Breast epithelium (tissue), 4 donors: ENCODE measurements at regions not wholly inside any gene's neighbourhood (a gene's known extent, or its start where the extent isn't known, plus 50 kb on each side); places are given as distances from the start of the nearest gene placed in this dataset.

Source experiments
- DNase-seq, 2 donors: peaks; one replicate each; pipeline ENCODE4 v3.0.0-alpha.2; 2019; ENCODE audit warnings: low spot score in 2 of 2
- H3K27ac ChIP-seq, 2 donors: fragments of 200-600 bp; sonication (generic) in 1 of 2; one replicate each; pipeline ENCODE4 v1.5.1; 2016 to 2019; ENCODE audit warnings: mild to moderate bottlenecking in 1 of 2
- H3K27me3 ChIP-seq, 2 donors: fragments of 200-600 bp; sonication (generic) in 1 of 2; one replicate each; pipeline versions ENCODE4 v1.5.1 to v1.6.0; 2017 to 2019; ENCODE audit warnings: control low read depth in 1 of 2, mild to moderate bottlenecking in 1 of 2
- H3K36me3 ChIP-seq: fragments of 200-600 bp; one replicate; pipeline ENCODE4 v1.5.1; 2019
- H3K4me1 ChIP-seq, 2 donors: fragments of 200-600 bp; sonication (generic); one replicate each; pipeline ENCODE4 v1.5.1; 2016 to 2019; ENCODE audit warnings: control low read depth in 1 of 2
- H3K4me3 ChIP-seq, 3 donors: fragments of 200-600 bp; sonication (generic); 1 replicate in 2 of 3; 2 replicates in 1 of 3; pipeline ENCODE4 v1.5.1; 2016 to 2019; ENCODE audit warnings: mild to moderate bottlenecking in 3 of 3, moderate library complexity in 2 of 3
- H3K9me3 ChIP-seq, 2 donors: fragments of 200-600 bp; sonication (generic) in 1 of 2; one replicate each; pipeline ENCODE4 v1.5.1; 2016 to 2019; ENCODE audit warnings: control low read depth in 1 of 2
- POLR2A ChIP-seq: fragments of 450-650 bp; IDR thresholded peaks from one replicate; pipeline ENCODE4 v1.6.1; 2016; ENCODE audit warnings: antibody characterized with exemption, mild to moderate bottlenecking, moderate library complexity
- POLR2AphosphoS5 ChIP-seq, 3 donors: sonication (generic); formaldehyde crosslinking; IDR thresholded peaks; one replicate each; pipeline ENCODE4 v1.6.1; 2017; ENCODE audit warnings: antibody characterized with exemption in 3 of 3
- intact Hi-C: fragments of 100-400 bp; cut with DNase I; formaldehyde crosslinking; loops from one replicate; pipeline ENCODE4 v1.15.1; 2023; ENCODE audit warnings: low total_unique reads
- TF ChIP-seq, protein P1 (sequence below), 3 donors: fragments of 450-650 bp; IDR thresholded peaks; one replicate each; pipeline ENCODE4 v1.5.1; 2016 to 2017; ENCODE audit warnings: antibody characterized with exemption in 3 of 3, mild to moderate bottlenecking in 3 of 3, moderate library complexity in 3 of 3

DNA sequence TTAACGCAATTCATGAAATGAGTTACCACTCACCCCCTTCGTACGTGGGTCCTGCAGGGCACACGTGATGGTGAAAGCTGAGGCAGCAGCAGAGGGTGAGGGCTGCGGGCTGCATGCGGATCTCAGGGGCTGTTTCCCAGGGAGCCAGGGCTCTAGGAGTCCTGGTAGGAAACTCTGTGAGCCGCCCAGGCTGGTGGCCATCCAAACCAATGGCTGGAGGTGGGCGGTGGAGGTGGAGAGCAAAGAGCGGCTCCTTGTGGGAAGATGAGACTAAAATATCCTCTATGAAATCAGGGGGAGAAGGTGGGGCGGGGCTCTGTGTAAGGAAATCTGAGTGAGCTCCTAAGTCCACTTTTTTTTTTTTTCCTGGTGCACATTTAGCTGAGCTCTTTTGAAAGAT lies 120.1 kb upstream of the SLC1A4 start:
- TF ChIP-seq POLR2A: no peak
- TF ChIP-seq, protein P1, sequence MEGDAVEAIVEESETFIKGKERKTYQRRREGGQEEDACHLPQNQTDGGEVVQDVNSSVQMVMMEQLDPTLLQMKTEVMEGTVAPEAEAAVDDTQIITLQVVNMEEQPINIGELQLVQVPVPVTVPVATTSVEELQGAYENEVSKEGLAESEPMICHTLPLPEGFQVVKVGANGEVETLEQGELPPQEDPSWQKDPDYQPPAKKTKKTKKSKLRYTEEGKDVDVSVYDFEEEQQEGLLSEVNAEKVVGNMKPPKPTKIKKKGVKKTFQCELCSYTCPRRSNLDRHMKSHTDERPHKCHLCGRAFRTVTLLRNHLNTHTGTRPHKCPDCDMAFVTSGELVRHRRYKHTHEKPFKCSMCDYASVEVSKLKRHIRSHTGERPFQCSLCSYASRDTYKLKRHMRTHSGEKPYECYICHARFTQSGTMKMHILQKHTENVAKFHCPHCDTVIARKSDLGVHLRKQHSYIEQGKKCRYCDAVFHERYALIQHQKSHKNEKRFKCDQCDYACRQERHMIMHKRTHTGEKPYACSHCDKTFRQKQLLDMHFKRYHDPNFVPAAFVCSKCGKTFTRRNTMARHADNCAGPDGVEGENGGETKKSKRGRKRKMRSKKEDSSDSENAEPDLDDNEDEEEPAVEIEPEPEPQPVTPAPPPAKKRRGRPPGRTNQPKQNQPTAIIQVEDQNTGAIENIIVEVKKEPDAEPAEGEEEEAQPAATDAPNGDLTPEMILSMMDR (IDR thresholded peaks at IDR 0.05): no peak
- no peak for TF ChIP-seq POLR2AphosphoS5 (IDR thresholded peaks at IDR 0.05)
- H3K27me3 ChIP-seq: no peaks in the 10 kb centered on the region
- intact Hi-C loops: loop anchor here (5.0 to 10.0 kb wide), 3 partner anchors 217 to 534 kb away; partner anchors contain the start of gene SERTAD2
- H3K9me3 ChIP-seq: no peaks in the 10 kb centered on the region
- peaks cover 0 to 7% of the 10 kb centered on the region in 2 donors for H3K4me1 ChIP-seq
- no peaks in the 10 kb centered on the region for H3K36me3 ChIP-seq
- H3K27ac ChIP-seq: no peak overlapping the region
- H3K4me3 ChIP-seq: no peak overlapping the region
- DNase-seq: no peak

DNA sequence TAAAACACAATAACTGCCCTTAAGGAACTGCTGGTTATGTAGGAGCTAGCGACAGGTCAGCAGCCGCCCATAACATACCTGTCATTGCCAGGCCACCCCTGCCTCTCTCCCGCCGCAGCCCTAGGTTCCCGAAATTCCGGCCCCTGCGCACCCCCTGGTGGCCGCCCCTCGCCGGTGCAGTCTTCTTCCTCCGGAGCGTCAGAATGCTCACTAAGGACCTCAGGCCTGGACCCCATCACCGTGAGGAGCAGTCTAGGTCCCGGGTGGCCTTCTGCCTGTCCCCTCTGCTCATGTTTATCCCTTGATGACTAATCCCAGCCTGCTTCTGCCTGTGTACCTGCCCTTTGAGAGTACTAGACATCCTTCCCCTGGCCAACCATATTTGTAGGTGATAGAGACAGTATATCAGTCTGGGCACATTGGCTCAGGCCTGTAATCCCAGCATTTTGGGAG lies 115.7 kb upstream of the SLC1A4 start:
- Histone ChIP-seq H3K27me3 (no peaks in the 10 kb centered on the region), H3K36me3 (no peaks in the 10 kb centered on the region), H3K27ac (peak overlapping the region in 1 of 2 donors; percentile 9), H3K4me1 (no peaks in the 10 kb centered on the region), H3K4me3 (peak overlapping the region; percentile 5 to 55 (median 20)), H3K9me3 (no peaks in the 10 kb centered on the region)
- no peak for TF ChIP-seq POLR2AphosphoS5 (IDR thresholded peaks at IDR 0.05)
- TF ChIP-seq, protein P1 (IDR thresholded peaks at IDR 0.05): peak; percentile 95 to 96 (median 96)
- no peak for TF ChIP-seq POLR2A
- intact Hi-C loops: loop anchor here (10.0 kb wide), 1 partner anchor 269 kb away; no protein-coding TSS in a partner anchor
- peak; percentile 52 to 84 for DNase-seq

DNA sequence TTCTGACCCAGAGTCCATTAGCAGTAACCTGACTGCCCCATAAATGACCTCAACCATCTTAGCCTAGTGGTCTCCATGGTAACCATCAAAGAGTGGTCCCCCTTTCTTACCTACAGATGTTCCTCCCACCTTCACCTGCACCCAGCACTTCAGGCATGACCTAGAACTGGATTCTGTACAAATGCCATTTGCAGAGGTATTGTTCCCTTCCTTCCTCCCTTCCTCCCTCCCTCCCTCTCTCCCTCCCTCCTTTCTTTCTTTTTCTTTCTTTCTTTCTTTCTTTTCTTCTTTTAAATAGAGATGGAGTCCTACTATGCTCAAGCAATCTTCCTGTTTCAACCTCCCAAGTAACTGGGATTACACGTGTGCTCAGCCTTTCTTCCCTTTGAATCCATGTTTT lies 114.6 kb upstream of the SLC1A4 start:
- no peaks in the 10 kb centered on the region for H3K27me3 ChIP-seq
- no peak for TF ChIP-seq POLR2A
- DNase-seq: no peak
- H3K9me3 ChIP-seq: no peaks in the 10 kb centered on the region
- no peaks in the 10 kb centered on the region for H3K4me1 ChIP-seq
- intact Hi-C loops: loop anchor here (10.0 kb wide), 1 partner anchor 270 kb away; no protein-coding TSS in a partner anchor
- no peak overlapping the region for H3K4me3 ChIP-seq
- no peaks in the 10 kb centered on the region for H3K36me3 ChIP-seq
- H3K27ac ChIP-seq: no peak overlapping the region

DNA sequence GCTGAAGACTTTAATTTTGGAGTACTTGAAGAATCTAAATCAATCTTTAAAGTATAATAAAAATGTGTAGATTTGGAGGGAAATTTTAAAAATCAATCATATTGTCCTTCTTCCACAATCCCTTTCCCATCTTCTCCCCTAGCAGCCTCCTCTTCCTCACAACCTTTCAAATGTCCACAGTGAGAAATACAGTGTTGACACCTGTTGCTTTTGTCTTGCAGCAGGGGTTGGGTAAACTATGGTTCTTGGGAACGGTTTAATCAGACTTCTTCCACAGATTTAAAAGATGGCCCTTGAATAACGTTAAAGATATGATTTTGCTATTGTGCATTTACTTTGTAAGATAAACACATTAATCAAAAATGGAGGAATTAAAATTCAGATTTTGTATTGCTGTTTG lies 113.8 kb upstream of the SLC1A4 start:
- Histone ChIP-seq H3K27ac (no peak overlapping the region), H3K27me3 (no peaks in the 10 kb centered on the region), H3K4me1 (no peaks in the 10 kb centered on the region), H3K36me3 (no peaks in the 10 kb centered on the region), H3K9me3 (no peaks in the 10 kb centered on the region), H3K4me3 (no peak overlapping the region)
- intact Hi-C loops: loop anchor here (10.0 kb wide), 1 partner anchor 271 kb away; no protein-coding TSS in a partner anchor
- no peak for DNase-seq
- TF ChIP-seq POLR2A (no peak), POLR2AphosphoS5 (IDR thresholded peaks at IDR 0.05) (no peak)
- TF ChIP-seq, protein P1 (IDR thresholded peaks at IDR 0.05): no peak

DNA sequence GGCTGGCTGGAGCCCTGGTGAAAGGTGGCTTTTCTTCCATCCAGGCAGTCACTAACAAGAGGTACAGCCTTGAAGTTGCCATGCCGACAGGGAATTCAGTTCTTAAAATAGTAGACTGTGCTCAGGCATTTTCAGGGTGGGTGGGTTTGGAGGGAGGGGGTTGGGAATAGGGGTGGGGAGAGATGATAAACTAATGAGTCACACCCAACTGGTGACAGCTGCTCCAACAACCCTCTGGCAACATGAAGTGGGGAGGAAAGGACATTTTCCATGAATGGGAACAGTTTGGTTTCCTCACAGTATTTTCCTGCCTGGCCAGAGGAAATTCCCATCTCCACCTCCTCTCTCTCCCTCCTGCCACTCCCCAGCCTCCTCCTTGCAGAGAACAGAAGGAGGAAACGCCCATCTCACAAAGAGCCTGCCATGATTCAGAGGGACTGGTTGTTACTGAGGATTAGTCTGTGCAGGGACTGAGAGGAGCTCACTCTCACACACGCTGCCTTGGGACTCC lies 113.0 kb upstream of the SLC1A4 start:
- H3K4me3 ChIP-seq: no peak overlapping the region
- no peaks in the 10 kb centered on the region for H3K9me3 ChIP-seq
- H3K4me1 ChIP-seq: no peaks in the 10 kb centered on the region
- intact Hi-C loops: loop anchor here (10.0 kb wide), 1 partner anchor 271 kb away; no protein-coding TSS in a partner anchor
- H3K27me3 ChIP-seq: no peaks in the 10 kb centered on the region
- DNase-seq: no peak
- no peak for TF ChIP-seq POLR2A
- TF ChIP-seq, protein P1 (IDR thresholded peaks at IDR 0.05): no peak
- no peak for TF ChIP-seq POLR2AphosphoS5 (IDR thresholded peaks at IDR 0.05)
- H3K27ac ChIP-seq: no peak overlapping the region
- no peaks in the 10 kb centered on the region for H3K36me3 ChIP-seq
